GM23338 (cell line): ENCODE measurements at regions not wholly inside any gene's neighbourhood (a gene's known extent, or its start where the extent isn't known, plus 50 kb on each side); places are given as distances from the start of the nearest gene placed in this dataset.

ENCODE experiments used
- ATAC-seq: fragments of 200-7000 bp; cut with Tn5 transposase; 3 replicates; pipeline ENCODE4 v1.9.1; 2020
- DNase-seq: peaks from one replicate; pipeline ENCODE4 v3.0.0-alpha.2; 2015; ENCODE audit warnings: low spot score
- H2AFZ ChIP-seq: fragments of 200-600 bp; sonication (generic); 2 replicates; pipeline ENCODE4 v1.8.0; 2016; ENCODE audit warnings: antibody characterized with exemption, mild to moderate bottlenecking, moderate library complexity
- H3F3A ChIP-seq: fragments of 200-600 bp; sonication (generic); replicated peaks from 2 replicates; pipeline ENCODE4 v1.8.0; 2017; ENCODE audit warnings: antibody characterized with exemption, mixed run types, low read depth
- H3K27ac ChIP-seq: fragments of 200-600 bp; sonication (generic); 2 replicates; pipeline ENCODE4 v1.6.1; 2016; ENCODE audit warnings: low read depth
- H3K27me3 ChIP-seq: fragments of 200-600 bp; sonication (generic); 2 replicates; pipeline ENCODE4 v1.8.0; 2016; ENCODE audit warnings: mild to moderate bottlenecking, mixed run types, moderate library complexity; ENCODE audit not compliant: insufficient read depth
- H3K36me3 ChIP-seq: fragments of 200-600 bp; sonication (generic); 2 replicates; pipeline ENCODE4 v1.8.0; 2016; ENCODE audit warnings: mild to moderate bottlenecking; ENCODE audit not compliant: insufficient read depth
- H3K4me1 ChIP-seq: fragments of 200-600 bp; sonication (generic); 2 replicates; pipeline ENCODE4 v1.8.0; 2016; ENCODE audit warnings: mild to moderate bottlenecking, moderate library complexity; ENCODE audit not compliant: insufficient read depth
- H3K4me2 ChIP-seq: fragments of 200-600 bp; sonication (generic); 2 replicates; pipeline ENCODE4 v1.7.1; 2017; ENCODE audit warnings: mixed run types
- H3K4me3 ChIP-seq: fragments of 200-600 bp; sonication (generic); 2 replicates; pipeline ENCODE4 v1.6.1; 2016; ENCODE audit warnings: mixed run types
- H3K79me2 ChIP-seq: fragments of 200-600 bp; sonication (generic); replicated peaks from 2 replicates; pipeline ENCODE4 v1.8.0; 2017; ENCODE audit warnings: mild to moderate bottlenecking; ENCODE audit not compliant: insufficient read depth
- H3K9me2 ChIP-seq: fragments of 200-600 bp; sonication (generic); 2 replicates; pipeline ENCODE4 v1.8.0; 2017; ENCODE audit not compliant: insufficient read depth
- H4K20me1 ChIP-seq: fragments of 200-600 bp; sonication (generic); replicated peaks from 2 replicates; pipeline ENCODE4 v1.8.0; 2017; ENCODE audit warnings: mild to moderate bottlenecking; ENCODE audit not compliant: insufficient read depth
- H3K27ac Mint-ChIP-seq: 2 replicates; pipeline ENCODE4 v1.8.0; 2020; ENCODE audit warnings: inconsistent platforms, mild to moderate bottlenecking, moderate library complexity, mixed read lengths
- H3K27me3 Mint-ChIP-seq: 3 replicates; pipeline ENCODE4 v1.8.0; 2022; ENCODE audit warnings: low read depth, mild to moderate bottlenecking, moderate library complexity, mixed read lengths, inconsistent platforms; ENCODE audit not compliant: insufficient read depth, poor library complexity
- H3K36me3 Mint-ChIP-seq: 3 replicates; pipeline ENCODE4 v1.8.0; 2021; ENCODE audit warnings: low read depth, mild to moderate bottlenecking, inconsistent platforms, moderate library complexity, mixed read lengths
- H3K4me1 Mint-ChIP-seq: 3 replicates; pipeline ENCODE4 v1.8.0; 2020; ENCODE audit warnings: mild to moderate bottlenecking, inconsistent platforms, mixed read lengths
- H3K4me3 Mint-ChIP-seq: 3 replicates; pipeline ENCODE4 v1.8.0; 2021; ENCODE audit warnings: moderate library complexity, mild to moderate bottlenecking, inconsistent platforms, mixed read lengths
- H3K9me3 Mint-ChIP-seq: 3 replicates; pipeline ENCODE4 v1.8.0; 2020; ENCODE audit warnings: moderate library complexity, mild to moderate bottlenecking, inconsistent platforms, mixed read lengths
- CREB1 ChIP-seq: fragments of 250-450 bp; sonication (Bioruptor Pico); IDR thresholded peaks from 2 replicates; pipeline ENCODE4 v1.5.0; 2020; ENCODE audit warnings: low read depth, mild to moderate bottlenecking, moderate library complexity
- CTCF ChIP-seq, 2 experiments: fragments of 200-600 bp in 1 of 2; sonication (generic) in 1 of 2; conservative IDR thresholded peaks; 2 replicates each; pipeline versions ENCODE4 v1.5.1 to v1.6.1; 2016 to 2017; ENCODE audit warnings: antibody characterized with exemption in 2 of 2, low read depth in 2 of 2, mild to moderate bottlenecking in 2 of 2, moderate library complexity in 1 of 2
- ETS1 ChIP-seq: IDR thresholded peaks from 2 replicates; pipeline ENCODE4 v1.6.1; 2016; ENCODE audit warnings: antibody characterized with exemption
- EZH2phosphoT487 ChIP-seq: fragments of 200-600 bp; sonication (generic); IDR thresholded peaks from one replicate; pipeline ENCODE4 v1.8.1; 2018; ENCODE audit warnings: antibody characterized with exemption; ENCODE audit not compliant: unreplicated experiment
- POLR2AphosphoS5 ChIP-seq: IDR thresholded peaks from 2 replicates; pipeline ENCODE4 v1.6.1; 2016; ENCODE audit warnings: antibody characterized with exemption, low read depth
- STAT1 ChIP-seq: IDR thresholded peaks from one replicate; pipeline ENCODE4 v1.6.1; 2016; ENCODE audit warnings: antibody characterized with exemption; ENCODE audit not compliant: unreplicated experiment
- ZNF114 ChIP-seq: fragments of 250-450 bp; sonication (Bioruptor Pico); IDR thresholded peaks from 2 replicates; pipeline ENCODE4 v1.5.0; 2020; ENCODE audit warnings: mild to moderate bottlenecking, moderate library complexity
- ZNF331 ChIP-seq: fragments of 250-450 bp; sonication (Bioruptor Pico); IDR thresholded peaks from 2 replicates; pipeline ENCODE4 v1.5.0; 2020; ENCODE audit warnings: low read depth, mild to moderate bottlenecking, moderate library complexity
- ZNF462 ChIP-seq: fragments of 250-450 bp; sonication (Bioruptor Pico); IDR thresholded peaks from 2 replicates; pipeline ENCODE4 v1.5.0; 2020; ENCODE audit warnings: mild to moderate bottlenecking, moderate library complexity

GRCh38 chr2:7424481-7424880 lies 507.3 kb downstream of the RNF144A start:
- H3K27ac ChIP-seq, result no peak overlapping the region
- H3K36me3 ChIP-seq, result no peaks in the 10 kb centered on the region
- Mint-ChIP-seq H3K4me1 (peaks cover 20% of the 10 kb centered on the region), H3K9me3 (no peaks in the 10 kb centered on the region; the same call in 2 of the 3 replicates), H3K27me3 (peaks cover 6% of the 10 kb centered on the region), H3K4me3 (no peak overlapping the region), H3K36me3 (peaks cover 2% of the 10 kb centered on the region; the same call in 1 of the 3 replicates), H3K27ac (no peak overlapping the region)
- no peak for ATAC-seq
- TF ChIP-seq POLR2AphosphoS5 (no peak), ZNF114 (CRISPR knock-in tag) (no peak), ETS1 (no peak), ZNF331 (CRISPR knock-in tag) (no peak), STAT1 (no peak), EZH2phosphoT487 (no peak), CTCF (conservative IDR thresholded peaks at IDR 0.05; ENCODE audit: low read depth in 2 of 2) (no peak), CREB1 (CRISPR knock-in tag) (no peak), ZNF462 (CRISPR knock-in tag) (no peak)
- no peak overlapping the region for H2AFZ ChIP-seq
- H3K4me2 ChIP-seq, result no peak overlapping the region
- no peaks in the 10 kb centered on the region for H4K20me1 ChIP-seq
- peaks cover 19% of the 10 kb centered on the region for H3K4me1 ChIP-seq
- peaks cover 6% of the 10 kb centered on the region for H3K9me2 ChIP-seq
- no peaks in the 10 kb centered on the region for H3F3A ChIP-seq
- H3K4me3 ChIP-seq, result no peak overlapping the region
- DNase-seq, result no peak
- no peaks in the 10 kb centered on the region; the same call in 1 of the 2 replicates for H3K27me3 ChIP-seq
- H3K79me2 ChIP-seq, result no peaks in the 10 kb centered on the region
